HEK293 (cell line): ENCODE measurements at regions not wholly inside any gene's neighbourhood (a gene's known extent, or its start where the extent isn't known, plus 50 kb on each side); places are given as distances from the start of the nearest gene placed in this dataset.

Experiments used
- YY1 ChIP-seq: fragments of 450-650 bp; formaldehyde crosslinking; IDR thresholded peaks from 2 replicates; pipeline ENCODE4 v1.5.1; 2018; ENCODE audit warnings: missing biosample characterization, missing genetic modification characterization
- TF ChIP-seq, protein P1 (sequence below): fragments of 450-650 bp; formaldehyde crosslinking; IDR thresholded peaks from 2 replicates; pipeline ENCODE4 v1.5.1; 2016; ENCODE audit warnings: missing biosample characterization, missing genetic modification characterization

DNA sequence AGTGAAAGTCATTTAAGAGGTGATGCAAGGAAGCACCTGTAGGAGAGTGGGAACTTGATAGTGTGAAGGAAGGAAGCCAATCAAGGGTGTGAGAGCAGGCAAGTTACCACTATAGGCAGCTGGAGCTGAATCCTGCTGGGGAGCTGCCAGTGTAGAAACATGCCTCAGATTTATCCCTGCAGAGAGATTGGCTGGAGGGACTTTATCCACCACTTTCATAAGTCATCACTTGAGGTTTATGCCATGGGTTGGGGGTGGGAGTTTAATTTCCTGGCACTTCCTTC, 443.6 kb downstream of the PLPP3 start:
- TF ChIP-seq, protein P1, sequence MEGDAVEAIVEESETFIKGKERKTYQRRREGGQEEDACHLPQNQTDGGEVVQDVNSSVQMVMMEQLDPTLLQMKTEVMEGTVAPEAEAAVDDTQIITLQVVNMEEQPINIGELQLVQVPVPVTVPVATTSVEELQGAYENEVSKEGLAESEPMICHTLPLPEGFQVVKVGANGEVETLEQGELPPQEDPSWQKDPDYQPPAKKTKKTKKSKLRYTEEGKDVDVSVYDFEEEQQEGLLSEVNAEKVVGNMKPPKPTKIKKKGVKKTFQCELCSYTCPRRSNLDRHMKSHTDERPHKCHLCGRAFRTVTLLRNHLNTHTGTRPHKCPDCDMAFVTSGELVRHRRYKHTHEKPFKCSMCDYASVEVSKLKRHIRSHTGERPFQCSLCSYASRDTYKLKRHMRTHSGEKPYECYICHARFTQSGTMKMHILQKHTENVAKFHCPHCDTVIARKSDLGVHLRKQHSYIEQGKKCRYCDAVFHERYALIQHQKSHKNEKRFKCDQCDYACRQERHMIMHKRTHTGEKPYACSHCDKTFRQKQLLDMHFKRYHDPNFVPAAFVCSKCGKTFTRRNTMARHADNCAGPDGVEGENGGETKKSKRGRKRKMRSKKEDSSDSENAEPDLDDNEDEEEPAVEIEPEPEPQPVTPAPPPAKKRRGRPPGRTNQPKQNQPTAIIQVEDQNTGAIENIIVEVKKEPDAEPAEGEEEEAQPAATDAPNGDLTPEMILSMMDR, result no peak
- TF ChIP-seq YY1 (tag by site-specific recombination), result no peak
